RCC 7860 (cell line): ENCODE measurements at regions not wholly inside any gene's neighbourhood (a gene's known extent, or its start where the extent isn't known, plus 50 kb on each side); places are given as distances from the start of the nearest gene placed in this dataset.

Source experiments
- DNase-seq: peaks from one replicate; pipeline ENCODE4 v3.0.0-alpha.2; 2015; ENCODE audit warnings: low spot score
- FAIRE-seq: peaks from 2 replicates; lab custom pipeline; 2012; peaks lifted over from hg19 to GRCh38; lab: Jason Lieb, UNC

GRCh38 chrX:69282893-69283690 lies 117.8 kb upstream of the PJA1 start:
- FAIRE-seq (no peak), DNase-seq (no peak)

DNA sequence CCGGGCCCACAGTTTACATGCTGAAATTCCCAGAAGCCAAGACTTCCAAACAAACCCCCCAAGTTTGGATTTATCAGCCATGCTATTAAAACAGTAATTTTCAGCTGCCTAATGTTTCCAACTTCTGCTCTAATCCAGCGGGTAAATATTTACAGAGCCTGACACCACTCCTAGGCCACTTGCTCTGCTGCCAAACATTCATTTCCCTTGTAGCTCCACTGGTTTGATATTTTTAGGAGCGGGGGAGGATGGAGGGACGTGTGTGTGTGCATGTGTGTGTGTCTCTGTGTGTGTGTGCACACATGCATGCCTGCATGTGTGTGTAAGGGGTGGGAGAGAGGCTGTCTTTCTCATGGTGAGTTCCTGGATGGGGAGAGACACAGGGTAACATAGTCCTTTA lies 115.7 kb upstream of the PJA1 start:
- DNase-seq, result no peak
- no peak for FAIRE-seq

GRCh38 chrX:69279234-69279633 lies 114.0 kb upstream of the PJA1 start:
- DNase-seq (no peak), FAIRE-seq (no peak)

- FAIRE-seq (no peak), DNase-seq (no peak)
These were observed 112.9 kb upstream of the PJA1 start for GRCh38 chrX:69278031-69278687.

DNA sequence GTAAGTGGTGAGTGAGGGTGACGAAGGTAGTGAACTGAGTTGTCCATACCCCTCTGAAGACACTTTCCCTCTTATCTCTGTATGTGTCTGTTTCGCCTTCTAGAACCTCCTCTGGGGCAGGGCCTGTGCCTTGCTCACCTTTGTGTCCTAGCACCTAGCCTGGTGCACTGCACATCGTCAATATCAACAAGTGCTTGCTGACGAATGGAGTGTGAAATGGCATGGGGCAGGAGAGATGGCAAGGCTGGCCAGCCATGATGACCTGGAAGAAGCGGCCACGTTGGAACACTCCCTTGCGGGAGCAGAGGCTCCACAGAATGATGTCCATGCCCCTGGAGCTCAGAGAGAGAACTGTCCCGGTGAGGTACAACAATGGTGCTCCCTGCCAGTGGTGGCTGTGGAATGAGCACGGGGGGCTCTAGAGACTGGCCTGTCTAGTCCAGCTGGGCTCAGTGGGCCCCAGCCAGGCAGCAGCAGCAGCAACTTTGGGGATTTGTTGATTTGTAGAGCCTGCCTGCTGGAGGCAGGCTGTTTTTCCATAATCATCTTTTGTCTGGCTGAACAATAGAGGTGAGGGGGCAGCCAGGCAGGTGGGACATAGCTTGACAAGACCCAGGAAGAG lies 112.2 kb upstream of the PJA1 start:
- FAIRE-seq, result no peak
- DNase-seq, result no peak

GRCh38 chrX:69268611-69269010 lies 103.4 kb upstream of the PJA1 start:
- FAIRE-seq, result no peak
- no peak for DNase-seq

DNA sequence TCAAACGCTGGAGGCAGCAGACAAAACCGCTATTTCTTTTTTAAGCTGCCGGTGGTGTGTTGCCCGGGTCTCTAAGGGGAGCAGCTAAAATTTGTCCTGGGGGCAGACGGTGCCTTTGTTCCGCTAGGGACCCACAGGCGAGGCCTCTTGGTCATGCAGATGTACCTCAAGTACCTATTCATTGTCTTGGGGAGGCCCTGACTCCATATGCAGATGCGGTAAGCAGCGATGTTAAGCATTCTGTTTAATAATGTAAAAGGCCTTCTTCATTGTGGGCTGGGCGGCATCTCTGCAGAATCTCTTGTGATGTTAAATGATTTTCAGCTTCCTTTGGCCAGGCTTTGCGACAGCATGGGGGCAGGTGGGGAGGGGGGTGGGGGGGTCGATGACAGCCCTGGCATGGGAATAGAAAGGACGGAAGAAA lies 98.9 kb upstream of the PJA1 start:
- FAIRE-seq (no peak), DNase-seq (no peak)

DNA sequence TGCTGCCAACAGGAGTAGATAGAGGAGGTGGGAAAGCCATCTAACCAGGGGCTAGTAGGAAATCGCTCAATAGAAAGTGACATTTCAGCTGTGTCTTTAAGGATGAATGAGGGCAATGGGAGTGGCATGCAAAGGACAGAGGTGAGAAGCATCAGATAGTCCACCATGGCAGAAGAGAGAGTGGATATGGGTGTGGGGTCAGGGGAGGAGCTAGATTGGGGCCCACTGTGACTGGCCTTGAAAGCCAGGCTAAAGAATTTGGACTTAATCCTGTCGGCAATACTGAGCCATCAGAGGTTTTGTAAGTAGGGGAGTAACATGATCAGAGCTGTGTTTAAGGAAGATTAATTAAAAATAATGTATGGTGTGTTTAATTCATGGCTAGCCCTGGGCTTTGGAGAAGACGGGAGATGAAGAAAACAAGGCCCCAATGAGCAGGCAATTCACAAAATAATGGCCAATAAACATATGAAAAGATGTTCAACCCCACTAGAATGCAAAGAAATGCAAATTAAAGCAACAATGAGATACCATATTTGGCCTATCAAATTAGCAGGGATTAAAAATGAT lies 98.1 kb upstream of the PJA1 start:
- DNase-seq (no peak), FAIRE-seq (no peak)

DNA sequence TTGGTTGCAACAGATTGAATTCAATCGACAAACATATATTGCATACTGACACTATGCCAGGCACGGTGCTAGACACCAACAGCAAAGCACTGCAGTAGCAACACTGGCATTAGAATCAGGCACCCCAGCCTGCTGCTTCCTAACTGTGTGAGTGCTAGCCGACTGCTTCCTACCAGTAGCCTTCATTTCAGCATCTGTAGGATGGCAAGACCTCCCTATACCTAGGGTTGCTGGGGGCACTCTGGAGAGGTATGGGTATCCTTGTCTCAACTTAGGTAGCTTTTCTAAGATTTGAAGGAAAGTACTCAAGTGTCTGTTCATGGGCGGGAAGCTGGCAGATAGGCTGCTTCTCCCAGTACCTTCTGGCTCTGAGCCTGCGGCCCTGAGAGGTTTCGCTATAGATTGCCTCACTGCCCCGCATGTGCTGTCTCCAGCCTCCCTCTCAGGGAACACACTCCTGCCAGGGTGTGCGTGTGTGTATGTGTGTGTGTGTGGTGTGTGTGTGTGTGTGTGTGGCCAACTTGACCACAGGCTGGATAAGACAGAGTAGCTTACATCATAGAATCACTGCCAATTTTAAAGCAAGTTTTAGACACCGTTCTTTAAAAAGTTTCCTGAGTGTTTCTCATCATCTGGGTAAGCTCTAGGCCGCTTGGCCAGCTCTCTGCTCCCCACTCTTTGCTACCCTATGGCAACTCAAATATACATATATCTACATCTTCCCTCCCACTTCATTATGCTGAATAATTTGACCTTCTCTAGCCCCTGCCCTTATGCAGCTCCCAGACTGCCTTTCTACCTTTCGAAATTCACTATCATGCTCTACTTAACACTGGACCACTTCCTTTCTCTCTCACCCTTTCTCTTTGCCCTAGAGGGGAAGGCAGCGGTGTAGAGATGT lies 97.0 kb upstream of the PJA1 start:
- DNase-seq (no peak), FAIRE-seq (no peak)

GRCh38 chrX:69260169-69260568 lies 94.9 kb upstream of the PJA1 start:
- DNase-seq, result no peak
- FAIRE-seq, result no peak

- DNase-seq (no peak), FAIRE-seq (no peak)
These were observed 93.6 kb upstream of the PJA1 start for GRCh38 chrX:69258893-69259292.

GRCh38 chrX:69257499-69258127 lies 92.4 kb upstream of the PJA1 start:
- FAIRE-seq (no peak), DNase-seq (no peak)

DNA sequence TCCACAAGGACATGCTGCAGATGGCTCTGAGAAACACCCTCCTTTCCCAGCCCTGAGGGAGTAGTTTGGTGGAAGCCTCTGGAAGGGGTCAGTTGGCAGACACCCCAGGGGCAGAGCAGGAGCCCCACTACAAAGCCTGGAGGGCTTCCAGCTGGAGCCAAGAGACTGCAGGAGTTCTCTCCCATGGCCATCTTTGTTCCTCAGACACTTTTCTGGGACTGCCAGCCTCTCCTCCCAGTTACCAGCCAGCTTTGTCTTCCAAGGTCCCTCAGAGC lies 91.0 kb upstream of the PJA1 start:
- FAIRE-seq, result no peak

DNA sequence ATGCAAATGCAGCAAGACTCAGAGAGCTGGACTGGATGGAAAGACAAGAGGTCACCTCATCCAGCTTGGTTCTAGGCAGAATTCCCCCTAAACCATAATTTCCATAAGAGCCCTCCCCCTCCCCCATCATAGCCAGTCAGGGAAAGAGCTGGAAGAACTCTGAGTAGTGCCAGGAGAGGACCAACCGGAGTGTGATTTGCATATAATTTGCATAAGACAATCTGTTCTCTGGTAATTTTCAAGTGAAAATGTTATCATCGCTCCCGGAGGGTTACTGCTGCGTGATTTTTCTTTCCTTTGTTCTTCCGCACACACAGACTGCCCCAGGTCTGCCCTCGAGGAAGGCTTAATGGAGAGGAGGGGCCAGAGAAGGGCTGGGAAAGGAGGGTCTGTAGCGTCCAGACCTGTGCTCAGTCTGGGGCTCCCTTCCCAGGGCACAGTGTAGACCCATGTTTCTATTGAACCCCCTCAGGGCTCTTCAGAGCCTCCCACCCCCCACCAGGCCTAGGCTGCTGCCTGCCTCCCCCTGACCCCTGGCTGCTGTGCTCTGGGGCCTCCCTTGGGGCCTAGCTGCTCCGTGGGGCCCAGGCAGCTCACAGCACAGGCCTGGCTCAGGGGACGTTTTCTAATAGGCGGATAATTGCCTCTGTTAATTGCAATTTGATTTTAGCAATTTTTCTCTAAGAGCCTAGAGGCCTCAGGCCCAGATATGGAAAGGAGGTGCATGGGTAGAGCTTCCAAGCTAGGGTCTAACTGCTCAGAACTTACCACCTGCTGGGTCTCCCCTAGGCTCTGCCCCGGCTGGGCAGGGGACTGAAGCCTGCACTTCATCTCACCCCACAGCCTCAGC lies 90.4 kb upstream of the PJA1 start:
- DNase-seq (no peak), FAIRE-seq (no peak)

More for the DNA sequence above, 91.0 kb upstream of the PJA1 start:
- DNase-seq, result no peak

- no peak for FAIRE-seq
These were observed 88.6 kb upstream of the PJA1 start for GRCh38 chrX:69253821-69254220.

DNA sequence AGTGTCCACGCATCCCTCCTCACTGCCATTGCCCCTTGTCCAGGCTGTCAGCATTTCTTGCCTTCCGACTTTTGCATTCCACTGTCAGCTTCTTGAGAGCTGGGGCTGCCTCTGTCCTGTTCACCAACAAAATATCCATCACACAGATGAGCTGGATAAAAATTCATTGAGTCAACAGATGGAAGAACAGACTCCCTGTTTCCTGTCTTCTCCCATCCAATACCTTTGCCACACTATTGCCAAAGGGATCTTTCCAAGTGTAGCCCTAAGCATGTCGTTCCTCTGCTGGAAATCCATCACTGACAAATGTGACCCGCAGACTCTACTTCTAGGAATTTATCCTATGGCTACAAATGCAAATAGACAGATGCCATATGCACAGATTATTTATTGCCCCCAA lies 78.0 kb upstream of the PJA1 start:
- no peak for DNase-seq
- no peak for FAIRE-seq

More at GRCh38 chrX:69253821-69254220, 88.6 kb upstream of the PJA1 start:
- DNase-seq, result no peak

GRCh38 chrX:69238887-69239231 lies 73.6 kb upstream of the PJA1 start:
- FAIRE-seq (no peak), DNase-seq (no peak)

DNA sequence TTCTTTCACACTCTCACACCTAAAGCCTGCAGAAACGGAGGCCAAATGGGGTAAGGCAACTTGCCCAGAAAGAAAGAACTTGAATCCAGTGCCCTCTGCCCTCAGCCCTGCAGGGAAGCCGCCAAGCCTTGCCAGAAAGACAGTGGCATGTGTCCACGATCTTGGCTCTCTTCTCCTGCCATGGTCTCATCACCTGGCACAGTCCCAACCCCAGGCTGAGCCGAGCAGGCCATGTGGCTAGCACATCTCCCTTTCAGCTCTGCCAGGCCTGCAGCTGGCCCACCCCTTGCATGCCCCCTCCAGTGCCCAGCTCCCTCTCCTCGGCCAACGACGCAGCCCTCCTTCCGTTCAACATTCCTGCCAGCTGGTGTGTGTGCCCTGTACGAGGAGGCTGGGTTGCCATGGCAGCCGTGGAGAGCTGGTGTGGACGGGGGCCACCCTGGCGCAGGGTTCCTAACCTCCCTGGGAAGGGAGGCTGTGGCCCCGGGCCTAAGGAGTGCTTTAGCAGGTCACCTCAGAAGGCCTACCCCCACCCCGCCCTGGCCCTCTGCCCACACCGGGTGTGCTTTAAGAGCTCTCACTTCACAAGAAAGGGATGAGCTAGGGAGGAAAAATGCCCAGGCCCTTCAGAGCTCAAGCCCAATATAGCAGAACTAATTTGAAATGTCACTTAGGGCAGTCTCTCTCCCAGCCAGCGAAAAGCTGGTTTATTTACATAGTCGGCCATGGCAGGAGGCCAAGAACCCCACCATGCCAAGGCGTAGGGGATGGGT lies 73.0 kb upstream of the PJA1 start:
- no peak for DNase-seq
- FAIRE-seq, result no peak

GRCh38 chrX:69237236-69237635 lies 72.0 kb upstream of the PJA1 start:
- DNase-seq (no peak), FAIRE-seq (no peak)
